ENCODE measurements at regions not wholly inside any gene's neighbourhood (a gene's known extent, or its start where the extent isn't known, plus 50 kb on each side); places are given as distances from the start of the nearest gene placed in this dataset.

DNA sequence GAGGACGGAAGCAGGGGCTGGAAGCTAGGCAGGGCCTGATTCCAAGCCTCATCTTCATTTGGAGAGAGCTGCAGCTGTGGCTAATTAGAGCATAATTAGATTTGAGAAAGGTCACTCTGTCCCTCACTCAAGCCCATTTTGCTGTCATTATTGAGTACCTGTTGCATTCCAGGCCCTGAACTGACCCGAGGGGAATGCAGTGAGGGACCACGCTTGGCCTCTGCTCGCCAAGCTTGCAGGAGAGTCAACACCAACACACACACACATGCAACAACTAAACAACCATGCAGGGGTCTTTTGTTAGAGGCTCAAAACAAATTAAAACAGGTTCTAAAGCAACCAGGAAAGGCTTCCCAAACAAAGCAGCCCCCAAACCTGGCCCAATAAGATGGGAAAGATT lies 52.7 kb upstream of the MAMLD1 start:
- no peak overlapping the region for H3K27ac ChIP-seq
- no peaks in the 10 kb centered on the region for H3K4me1 ChIP-seq
- no peaks in the 10 kb centered on the region for H3K27me3 ChIP-seq
- DNase-seq: no peak
- 92 to 95% methylated on average over 4 of the region's 4 CpGs for WGBS, 2 donors
- no peak overlapping the region for H3K4me3 ChIP-seq
- intact Hi-C loops (cut with DNase I): no loop called here
- no peaks in the 10 kb centered on the region for H3K9me3 ChIP-seq
- TF ChIP-seq EP300 (IDR thresholded peaks at IDR 0.05): no peak
- no peak for TF ChIP-seq POLR2AphosphoS5 (IDR thresholded peaks at IDR 0.05)
- TF ChIP-seq CTCF (IDR thresholded peaks at IDR 0.05): no peak
- TF ChIP-seq POLR2A (IDR thresholded peaks at IDR 0.05): no peak
- H3K36me3 ChIP-seq: no peaks in the 10 kb centered on the region

GRCh38 chrX:150310881-150311280 lies 52.2 kb upstream of the MAMLD1 start:
- 94 to 95% methylated on average over 1 of the region's 1 CpG for WGBS, 2 donors
- H3K27ac ChIP-seq: no peak overlapping the region
- H3K36me3 ChIP-seq: no peaks in the 10 kb centered on the region
- no peaks in the 10 kb centered on the region for H3K9me3 ChIP-seq
- intact Hi-C loops (cut with DNase I): no loop called here
- no peak overlapping the region for H3K4me3 ChIP-seq
- no peaks in the 10 kb centered on the region for H3K27me3 ChIP-seq
- DNase-seq: no peak
- no peak for TF ChIP-seq CTCF (IDR thresholded peaks at IDR 0.05)
- TF ChIP-seq EP300 (IDR thresholded peaks at IDR 0.05): no peak
- TF ChIP-seq POLR2AphosphoS5 (IDR thresholded peaks at IDR 0.05): no peak
- TF ChIP-seq POLR2A (IDR thresholded peaks at IDR 0.05): no peak
- H3K4me1 ChIP-seq: no peaks in the 10 kb centered on the region

GRCh38 chrX:150312931-150313330 lies 50.2 kb upstream of the MAMLD1 start:
- intact Hi-C loops (cut with DNase I): no loop called here
- no peak overlapping the region for H3K4me3 ChIP-seq
- TF ChIP-seq POLR2A (IDR thresholded peaks at IDR 0.05) (no peak), CTCF (IDR thresholded peaks at IDR 0.05) (no peak), EP300 (IDR thresholded peaks at IDR 0.05) (no peak), POLR2AphosphoS5 (IDR thresholded peaks at IDR 0.05) (no peak)
- no peaks in the 10 kb centered on the region for H3K36me3 ChIP-seq
- H3K27me3 ChIP-seq: no peaks in the 10 kb centered on the region
- 61 to 64% methylated on average over 3 of the region's 3 CpGs for WGBS, 2 donors
- DNase-seq: no peak
- H3K4me1 ChIP-seq: no peaks in the 10 kb centered on the region
- no peak overlapping the region for H3K27ac ChIP-seq
- H3K9me3 ChIP-seq: no peaks in the 10 kb centered on the region

Small RNA genes lying in the stretch of these regions (small RNA-seq; reads per million reads assigned to genes)
- gene MIR2114: 0 reads per million in 3 donors
